ENCODE measurements at regions not wholly inside any gene's neighbourhood (a gene's known extent, or its start where the extent isn't known, plus 50 kb on each side); places are given as distances from the start of the nearest gene placed in this dataset.

DNA sequence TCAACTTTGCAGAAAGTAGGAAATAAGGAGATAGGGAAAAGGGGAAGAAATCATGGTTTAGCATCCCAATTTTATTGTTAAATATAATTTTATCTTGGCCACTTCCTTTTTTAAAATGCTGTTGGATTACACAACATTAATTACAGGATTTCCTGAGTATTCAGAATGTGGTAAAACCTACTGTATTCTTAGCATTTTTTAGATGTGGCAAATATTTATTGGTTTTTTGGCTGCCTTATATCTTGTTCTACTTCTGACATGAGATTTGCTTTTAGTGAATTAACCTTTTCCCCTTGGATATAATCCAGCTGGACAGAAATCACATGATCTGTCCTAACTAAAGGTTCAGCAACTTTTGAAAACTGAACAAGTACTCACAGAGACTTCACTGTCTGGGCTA is 104.9 kb downstream of the PTGS2 start:
- DNase-seq (ENCODE audit: low spot score in 2 of 2): no peak
- no peak for ATAC-seq (replicated peaks; ENCODE audit: extremely low read depth, poor library complexity, severe bottlenecking)
- Mint-ChIP-seq H3K36me3 (ENCODE audit: insufficient read depth) (no peaks in the 10 kb centered on the region), H3K9me3 (no peaks in the 10 kb centered on the region), H3K4me3 (no peak overlapping the region), H3K4me1 (no peaks in the 10 kb centered on the region), H3K27ac (ENCODE audit: low read depth) (no peak overlapping the region), H3K27me3 (no peaks in the 10 kb centered on the region)

DNA sequence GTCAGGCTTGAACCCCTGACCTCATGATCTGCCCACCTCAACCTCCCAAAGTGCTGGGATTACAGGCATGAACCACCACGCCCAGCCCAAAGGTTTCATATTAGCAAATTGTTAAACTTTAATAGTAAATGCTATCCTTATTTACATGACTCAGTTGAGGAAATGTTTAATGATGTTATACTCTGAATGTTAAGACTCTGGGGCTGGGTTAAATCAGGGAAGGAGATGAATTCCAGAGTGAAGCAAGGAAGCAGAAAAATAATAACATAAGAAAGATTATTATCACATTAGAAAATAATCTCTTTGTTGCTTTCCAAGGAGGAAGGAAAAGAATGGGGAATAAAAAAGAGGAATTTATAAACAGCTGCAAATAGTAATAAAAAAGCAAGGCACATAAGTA is 105.3 kb downstream of the PTGS2 start:
- Mint-ChIP-seq H3K27me3 (no peaks in the 10 kb centered on the region), H3K4me3 (no peak overlapping the region), H3K4me1 (no peaks in the 10 kb centered on the region), H3K36me3 (ENCODE audit: insufficient read depth) (no peaks in the 10 kb centered on the region), H3K27ac (ENCODE audit: low read depth) (no peak overlapping the region), H3K9me3 (no peaks in the 10 kb centered on the region)
- no peak for DNase-seq (ENCODE audit: low spot score in 2 of 2)
- no peak for ATAC-seq (replicated peaks; ENCODE audit: extremely low read depth, poor library complexity, severe bottlenecking)

DNA sequence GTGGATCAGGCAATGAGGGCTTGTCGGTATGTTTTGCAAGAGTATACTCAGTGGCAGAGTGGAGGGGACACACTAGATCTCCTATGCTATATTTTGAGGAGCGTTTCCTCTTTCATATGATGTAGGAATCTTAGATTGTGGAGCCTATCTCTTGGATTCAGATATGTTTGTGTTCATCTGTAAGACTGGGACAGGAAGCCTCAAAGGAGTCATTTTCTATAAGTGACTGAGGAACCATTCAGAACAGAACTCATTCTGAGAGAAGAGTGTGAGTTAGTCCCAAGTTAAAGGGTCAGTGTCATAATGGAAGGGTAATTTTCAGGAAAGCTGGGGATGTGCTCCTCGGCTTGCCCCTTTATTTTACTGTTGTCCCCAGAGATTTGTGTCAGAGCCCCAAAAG is 107.7 kb downstream of the PTGS2 start:
- Mint-ChIP-seq H3K27ac (ENCODE audit: low read depth) (no peak overlapping the region), H3K4me1 (no peaks in the 10 kb centered on the region), H3K27me3 (no peaks in the 10 kb centered on the region), H3K4me3 (no peak overlapping the region), H3K9me3 (no peaks in the 10 kb centered on the region), H3K36me3 (ENCODE audit: insufficient read depth) (no peaks in the 10 kb centered on the region)
- DNase-seq (ENCODE audit: low spot score in 2 of 2): no peak
- ATAC-seq (replicated peaks; ENCODE audit: extremely low read depth, poor library complexity, severe bottlenecking): no peak

DNA sequence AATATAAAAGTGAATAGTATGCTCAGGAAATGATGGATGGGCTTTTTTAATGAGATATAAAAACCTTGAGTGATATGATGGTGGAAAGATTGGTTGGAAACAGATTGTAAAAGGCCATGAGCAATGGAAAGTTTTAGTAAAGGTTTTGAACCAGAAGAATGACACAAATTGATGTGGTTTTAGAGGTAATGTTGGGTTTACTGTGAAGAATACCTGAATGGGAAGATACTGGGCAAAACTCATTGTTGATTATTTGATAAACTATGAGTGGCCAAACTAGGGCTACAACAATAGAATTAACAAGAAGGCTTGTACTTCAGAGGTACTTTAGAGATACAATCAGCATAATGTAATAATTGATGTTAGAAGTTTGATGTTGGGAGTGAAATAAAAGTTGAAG is 108.5 kb downstream of the PTGS2 start:
- no peak overlapping the region for H3K27ac Mint-ChIP-seq (ENCODE audit: low read depth)
- DNase-seq (ENCODE audit: low spot score in 2 of 2) (no peak), ATAC-seq (replicated peaks; ENCODE audit: extremely low read depth, poor library complexity, severe bottlenecking) (no peak)
- H3K36me3 Mint-ChIP-seq (ENCODE audit: insufficient read depth): no peaks in the 10 kb centered on the region
- no peaks in the 10 kb centered on the region for H3K27me3 Mint-ChIP-seq
- no peaks in the 10 kb centered on the region for H3K9me3 Mint-ChIP-seq
- H3K4me1 Mint-ChIP-seq: no peaks in the 10 kb centered on the region
- H3K4me3 Mint-ChIP-seq: no peak overlapping the region

DNA sequence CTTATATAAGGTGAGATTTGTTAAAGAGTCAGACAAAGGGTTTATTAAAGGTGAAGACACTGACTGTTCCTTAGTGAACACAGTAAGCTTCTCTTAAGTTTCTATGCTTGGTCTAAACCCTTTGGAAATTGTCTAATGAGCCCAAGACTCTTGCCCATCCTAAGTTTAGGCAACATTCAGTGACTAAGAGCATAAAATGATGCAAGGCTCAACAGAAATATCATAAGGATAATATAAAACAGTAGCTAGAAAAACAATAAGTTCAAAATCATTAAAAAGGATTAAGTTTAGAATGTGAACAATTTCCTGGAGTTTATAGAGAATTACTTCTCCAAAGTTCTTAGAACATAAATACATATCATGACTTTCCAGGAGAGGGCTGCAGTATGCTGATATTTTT is 108.9 kb upstream of the PDC start:
- no peak for DNase-seq (ENCODE audit: low spot score in 2 of 2)
- no peaks in the 10 kb centered on the region for H3K36me3 Mint-ChIP-seq (ENCODE audit: insufficient read depth)
- H3K9me3 Mint-ChIP-seq: no peaks in the 10 kb centered on the region
- no peak overlapping the region for H3K27ac Mint-ChIP-seq (ENCODE audit: low read depth)
- no peak overlapping the region for H3K4me3 Mint-ChIP-seq
- no peaks in the 10 kb centered on the region for H3K27me3 Mint-ChIP-seq
- no peak for ATAC-seq (replicated peaks; ENCODE audit: extremely low read depth, poor library complexity, severe bottlenecking)
- no peaks in the 10 kb centered on the region for H3K4me1 Mint-ChIP-seq

DNA sequence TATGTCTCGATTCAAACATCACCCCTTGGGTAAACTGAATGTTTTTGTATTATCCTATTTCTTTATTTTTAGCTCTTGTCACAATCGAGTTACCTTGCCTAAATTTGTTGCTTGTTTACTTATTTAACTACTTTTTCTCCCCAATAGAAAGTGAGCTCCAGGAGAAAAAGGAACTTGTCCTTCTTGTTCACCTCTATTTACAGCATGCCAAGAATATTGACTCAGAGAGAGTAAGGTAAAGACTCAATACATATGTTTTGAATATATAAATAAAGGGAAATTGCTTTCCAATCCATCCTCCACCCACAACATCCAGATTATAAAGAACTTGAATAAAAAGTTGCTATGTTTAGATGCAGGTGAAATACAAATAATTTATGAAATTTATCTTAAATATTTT is 107.3 kb upstream of the PDC start:
- no peaks in the 10 kb centered on the region for H3K27me3 Mint-ChIP-seq
- H3K27ac Mint-ChIP-seq (ENCODE audit: low read depth): no peak overlapping the region
- H3K4me1 Mint-ChIP-seq: no peaks in the 10 kb centered on the region
- H3K4me3 Mint-ChIP-seq: no peak overlapping the region
- H3K36me3 Mint-ChIP-seq (ENCODE audit: insufficient read depth): no peaks in the 10 kb centered on the region
- H3K9me3 Mint-ChIP-seq: no peaks in the 10 kb centered on the region
- no peak for ATAC-seq (replicated peaks; ENCODE audit: extremely low read depth, poor library complexity, severe bottlenecking)
- DNase-seq (ENCODE audit: low spot score in 2 of 2): no peak

DNA sequence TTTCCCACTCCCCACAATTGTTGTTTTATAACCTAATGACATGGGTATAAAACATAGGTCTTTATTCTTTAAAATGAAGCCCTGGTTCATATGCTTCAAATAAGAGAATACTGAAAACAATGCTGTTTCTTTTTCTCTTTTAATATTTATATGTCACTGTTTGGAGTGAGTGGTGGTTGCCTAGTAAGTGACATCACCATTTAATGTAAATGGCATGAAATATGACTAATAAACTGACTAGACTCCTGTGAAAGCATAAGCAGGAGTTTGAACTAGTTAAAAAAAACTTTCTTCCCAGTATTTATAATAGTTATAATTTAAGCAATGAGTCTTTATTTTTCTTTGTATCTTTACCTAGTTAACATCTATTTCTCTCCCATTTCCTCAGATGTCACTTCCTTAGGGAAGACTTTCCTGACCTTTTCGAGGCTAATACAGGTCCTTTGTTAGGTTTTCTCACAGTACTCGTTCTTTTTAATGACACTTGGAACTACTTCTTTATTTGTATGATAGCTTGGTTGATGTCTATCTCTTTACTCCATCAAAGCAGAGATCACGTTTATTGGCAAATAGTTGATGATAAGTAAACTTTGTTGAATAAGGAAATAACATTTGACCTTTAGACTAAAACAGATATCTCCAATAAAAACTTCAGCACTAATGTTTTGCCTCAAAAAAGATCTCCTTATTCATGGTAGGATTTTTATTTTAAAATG is 105.4 kb upstream of the PDC start:
- H3K9me3 Mint-ChIP-seq: no peaks in the 10 kb centered on the region
- no peak overlapping the region for H3K27ac Mint-ChIP-seq (ENCODE audit: low read depth)
- no peak overlapping the region for H3K4me3 Mint-ChIP-seq
- DNase-seq (ENCODE audit: low spot score in 2 of 2) (no peak), ATAC-seq (replicated peaks; ENCODE audit: extremely low read depth, poor library complexity, severe bottlenecking) (no peak)
- no peaks in the 10 kb centered on the region for H3K27me3 Mint-ChIP-seq
- H3K4me1 Mint-ChIP-seq: no peaks in the 10 kb centered on the region
- no peaks in the 10 kb centered on the region for H3K36me3 Mint-ChIP-seq (ENCODE audit: insufficient read depth)

DNA sequence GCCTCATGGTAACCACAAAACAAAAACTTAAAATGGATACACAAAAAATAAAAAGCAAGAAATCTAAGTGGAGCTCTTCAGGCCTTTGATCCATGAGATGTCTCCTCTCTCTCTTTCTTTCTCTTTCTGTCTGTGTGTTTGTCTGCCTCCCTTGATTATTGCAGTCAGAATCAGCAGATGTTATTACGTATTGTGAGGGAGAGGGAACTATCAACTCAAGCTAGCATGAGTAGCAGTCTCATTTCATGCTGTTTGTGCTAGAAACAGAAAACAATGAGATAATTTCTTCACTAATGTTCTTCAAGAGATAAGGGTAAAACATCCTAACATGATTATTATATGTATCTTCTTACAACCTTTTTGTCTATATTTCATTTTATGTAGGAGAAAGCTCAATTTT is 103.7 kb upstream of the PDC start:
- DNase-seq (ENCODE audit: low spot score in 2 of 2) (no peak), ATAC-seq (replicated peaks; ENCODE audit: extremely low read depth, poor library complexity, severe bottlenecking) (no peak)
- Mint-ChIP-seq H3K27ac (ENCODE audit: low read depth) (no peak overlapping the region), H3K9me3 (no peaks in the 10 kb centered on the region), H3K27me3 (no peaks in the 10 kb centered on the region), H3K4me1 (no peaks in the 10 kb centered on the region), H3K36me3 (ENCODE audit: insufficient read depth) (no peaks in the 10 kb centered on the region), H3K4me3 (no peak overlapping the region)

DNA sequence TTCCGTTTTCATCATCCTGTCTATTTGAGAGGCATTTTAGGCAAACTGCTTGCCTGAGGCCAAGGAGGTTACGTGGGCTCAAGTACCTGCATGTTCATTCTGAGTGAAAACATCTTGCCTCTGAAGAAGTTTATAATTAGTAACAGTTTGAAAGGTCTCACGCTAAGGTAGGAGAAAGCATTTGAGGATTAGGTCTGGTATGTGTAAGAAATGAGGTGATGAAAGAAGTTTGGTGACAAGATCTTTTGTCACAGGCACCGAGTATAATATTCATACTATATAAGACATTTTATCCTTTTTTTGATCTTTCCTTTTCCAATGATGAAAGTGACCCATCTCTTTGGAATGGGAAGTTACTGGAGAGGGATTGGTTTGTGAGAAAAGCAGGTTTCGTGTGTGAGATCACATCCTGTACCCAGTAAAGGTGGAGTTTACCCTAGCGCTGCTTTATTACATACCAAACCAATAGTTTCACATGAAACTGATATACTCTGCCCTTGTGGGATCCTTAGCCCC is 98.7 kb upstream of the PDC start:
- Mint-ChIP-seq H3K4me1 (no peaks in the 10 kb centered on the region), H3K9me3 (no peaks in the 10 kb centered on the region), H3K27ac (ENCODE audit: low read depth) (no peak overlapping the region), H3K36me3 (ENCODE audit: insufficient read depth) (no peaks in the 10 kb centered on the region), H3K27me3 (no peaks in the 10 kb centered on the region), H3K4me3 (no peak overlapping the region)
- no peak for ATAC-seq (replicated peaks; ENCODE audit: extremely low read depth, poor library complexity, severe bottlenecking)
- no peak for DNase-seq (ENCODE audit: low spot score in 2 of 2)

DNA sequence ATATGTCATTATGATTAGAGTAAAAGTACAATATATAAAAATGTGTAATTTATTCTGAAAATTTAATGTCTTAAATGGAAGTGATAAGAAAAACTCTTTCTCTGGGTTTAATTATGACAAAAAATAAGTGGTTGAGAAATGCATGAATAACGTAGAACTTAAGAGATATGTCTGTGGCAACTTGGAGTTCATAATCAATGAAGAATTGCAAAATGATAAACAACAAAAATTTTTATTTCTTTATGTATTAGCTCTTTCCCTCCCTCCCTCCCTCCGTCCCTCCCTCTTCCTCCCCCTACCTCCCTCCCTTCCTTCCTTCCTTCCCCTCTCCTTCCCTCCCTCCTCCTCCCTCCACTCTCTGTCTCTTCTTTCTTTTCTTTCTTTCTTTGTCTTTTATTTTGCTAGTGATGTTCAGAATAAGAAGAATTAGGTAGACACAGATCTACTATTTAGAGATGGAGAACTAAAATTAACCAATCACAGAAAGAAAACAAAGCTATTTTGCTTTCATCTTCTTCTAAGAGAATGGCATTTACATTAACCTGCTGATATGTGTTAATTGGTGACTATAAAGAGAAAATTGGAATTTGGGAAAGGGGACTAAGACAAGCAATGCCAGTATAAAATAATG is 96.3 kb upstream of the PDC start:
- H3K27ac Mint-ChIP-seq (ENCODE audit: low read depth): no peak overlapping the region
- H3K4me3 Mint-ChIP-seq: no peak overlapping the region
- ATAC-seq (replicated peaks; ENCODE audit: extremely low read depth, poor library complexity, severe bottlenecking): no peak
- H3K4me1 Mint-ChIP-seq: no peaks in the 10 kb centered on the region
- no peaks in the 10 kb centered on the region for H3K36me3 Mint-ChIP-seq (ENCODE audit: insufficient read depth)
- H3K9me3 Mint-ChIP-seq: peaks cover 2% of the 10 kb centered on the region
- no peak for DNase-seq (ENCODE audit: low spot score in 2 of 2)
- no peaks in the 10 kb centered on the region for H3K27me3 Mint-ChIP-seq

DNA sequence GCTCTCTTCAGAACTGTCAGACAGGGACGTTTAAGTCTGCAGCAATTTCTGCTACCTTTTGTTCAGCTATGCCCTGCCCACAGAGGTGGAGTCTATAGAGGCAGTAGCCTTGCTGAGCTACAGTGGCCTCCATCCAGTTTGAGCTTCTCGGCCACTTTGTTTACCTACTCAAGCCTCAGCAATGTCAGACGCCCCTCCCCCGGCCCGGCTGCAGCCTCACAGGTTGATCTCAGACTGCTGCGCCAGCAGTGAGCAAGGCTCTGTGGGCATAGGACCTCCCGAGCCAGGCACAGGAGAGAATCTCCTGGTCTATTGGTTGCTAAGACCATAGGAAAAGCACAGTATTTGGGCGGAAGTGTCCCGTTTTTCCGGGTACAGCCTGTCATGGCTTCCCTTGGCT is 89.9 kb upstream of the PDC start:
- Mint-ChIP-seq H3K36me3 (ENCODE audit: insufficient read depth) (no peaks in the 10 kb centered on the region), H3K9me3 (peaks cover 39% of the 10 kb centered on the region), H3K27ac (ENCODE audit: low read depth) (no peak overlapping the region), H3K27me3 (no peaks in the 10 kb centered on the region), H3K4me3 (no peak overlapping the region), H3K4me1 (no peaks in the 10 kb centered on the region)
- ATAC-seq (replicated peaks; ENCODE audit: extremely low read depth, poor library complexity, severe bottlenecking) (no peak), DNase-seq (ENCODE audit: low spot score in 2 of 2) (no peak)

DNA sequence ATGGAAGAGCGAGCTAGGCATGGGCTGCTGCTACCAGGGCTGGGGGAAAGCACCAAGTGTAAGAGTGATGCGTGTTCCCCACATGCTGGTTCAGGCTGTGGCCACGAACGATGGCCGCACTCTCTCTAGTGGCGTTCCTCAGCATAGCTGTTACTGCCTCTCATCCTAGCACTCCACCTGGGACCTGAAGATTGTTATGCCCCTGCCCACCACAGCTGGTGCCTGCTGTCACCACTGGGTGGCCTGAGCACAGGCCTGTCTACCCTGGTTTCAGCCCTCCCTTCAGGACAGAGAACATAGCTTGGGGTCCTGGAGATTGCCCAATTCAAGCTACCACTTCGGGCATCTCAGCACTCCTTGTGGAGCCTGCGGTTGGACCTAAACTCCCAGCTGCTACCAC is 80.1 kb upstream of the PDC start:
- H3K4me1 Mint-ChIP-seq: no peaks in the 10 kb centered on the region
- no peak overlapping the region for H3K27ac Mint-ChIP-seq (ENCODE audit: low read depth)
- H3K9me3 Mint-ChIP-seq: peaks cover 21% of the 10 kb centered on the region
- ATAC-seq (replicated peaks; ENCODE audit: extremely low read depth, poor library complexity, severe bottlenecking): no peak
- H3K36me3 Mint-ChIP-seq (ENCODE audit: insufficient read depth): no peaks in the 10 kb centered on the region
- no peaks in the 10 kb centered on the region for H3K27me3 Mint-ChIP-seq
- DNase-seq (ENCODE audit: low spot score in 2 of 2): no peak
- H3K4me3 Mint-ChIP-seq: no peak overlapping the region

DNA sequence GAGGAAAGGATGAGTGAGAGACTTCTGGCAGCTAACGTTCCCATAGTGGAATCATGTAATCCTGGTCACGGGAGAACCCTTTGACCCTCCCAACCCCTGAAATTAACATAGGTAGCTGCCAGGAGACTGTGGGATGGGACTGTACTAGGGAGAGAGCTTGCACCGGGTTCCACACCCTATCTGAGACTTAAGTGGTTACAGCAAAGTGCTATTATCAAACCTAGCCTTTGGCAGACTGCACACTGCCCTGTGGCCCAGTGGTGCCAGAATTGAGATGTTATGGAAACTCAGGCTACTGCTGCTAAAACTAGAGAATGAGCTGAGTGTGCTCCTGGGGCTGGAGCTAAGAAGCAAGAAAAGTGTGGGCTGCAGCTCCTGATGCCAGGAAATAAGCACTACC is 79.6 kb upstream of the PDC start:
- no peaks in the 10 kb centered on the region for H3K36me3 Mint-ChIP-seq (ENCODE audit: insufficient read depth)
- no peak for DNase-seq (ENCODE audit: low spot score in 2 of 2)
- H3K27me3 Mint-ChIP-seq: no peaks in the 10 kb centered on the region
- H3K4me3 Mint-ChIP-seq: no peak overlapping the region
- no peak overlapping the region for H3K27ac Mint-ChIP-seq (ENCODE audit: low read depth)
- H3K9me3 Mint-ChIP-seq: peaks cover 21% of the 10 kb centered on the region
- ATAC-seq (replicated peaks; ENCODE audit: extremely low read depth, poor library complexity, severe bottlenecking): no peak
- no peaks in the 10 kb centered on the region for H3K4me1 Mint-ChIP-seq

Data from central memory CD8-positive, alpha-beta T cell (primary cell).